Tibial artery (tissue), 4 donors: ENCODE measurements at regions not wholly inside any gene's neighbourhood (a gene's known extent, or its start where the extent isn't known, plus 50 kb on each side); places are given as distances from the start of the nearest gene placed in this dataset.

ENCODE experiments used
- DNase-seq, 2 donors: peaks; one replicate each; pipeline ENCODE4 v3.0.0-alpha.2; 2019
- H3K27ac ChIP-seq, 2 donors: fragments of 200-600 bp; sonication (generic) in 1 of 2; 1 replicate in 1 of 2; 2 replicates in 1 of 2; pipeline ENCODE4 v1.5.1; 2018 to 2019; ENCODE audit warnings: mild to moderate bottlenecking in 1 of 2
- H3K27me3 ChIP-seq, 2 donors: fragments of 200-600 bp; sonication (generic) in 1 of 2; one replicate each; pipeline versions ENCODE4 v1.5.1 to v1.6.0; 2016 to 2019
- H3K36me3 ChIP-seq, 3 donors: fragments of 200-600 bp; sonication (generic) in 2 of 3; one replicate each; pipeline ENCODE4 v1.5.1; 2016 to 2019; ENCODE audit warnings: mild to moderate bottlenecking in 2 of 3
- H3K4me1 ChIP-seq, 4 donors: fragments of 200-600 bp; sonication (generic) in 2 of 4; 1 replicate in 3 of 4; 2 replicates in 1 of 4; pipeline ENCODE4 v1.5.1; 2016 to 2019
- H3K4me3 ChIP-seq, 2 donors: fragments of 200-600 bp; sonication (generic) in 1 of 2; 1 replicate in 1 of 2; 2 replicates in 1 of 2; pipeline ENCODE4 v1.5.1; 2018 to 2019; ENCODE audit warnings: mild to moderate bottlenecking in 2 of 2
- H3K9me3 ChIP-seq, 3 donors: fragments of 200-600 bp; sonication (generic) in 1 of 3; one replicate each; pipeline ENCODE4 v1.5.1; 2016 to 2019
- CTCF ChIP-seq, 2 experiments: fragments of 200-600 bp in 1 of 2; fragments of 450-650 bp in 1 of 2; IDR thresholded peaks; one replicate each; pipeline ENCODE4 v1.5.1; 2017 to 2019; ENCODE audit warnings: antibody characterized with exemption in 2 of 2, mild to moderate bottlenecking in 1 of 2, moderate library complexity in 1 of 2
- intact Hi-C: fragments of 100-400 bp; cut with DNase I; formaldehyde crosslinking; loops from one replicate; pipeline ENCODE4 v1.15.0; 2023; ENCODE audit warnings: low total_unique reads

DNA sequence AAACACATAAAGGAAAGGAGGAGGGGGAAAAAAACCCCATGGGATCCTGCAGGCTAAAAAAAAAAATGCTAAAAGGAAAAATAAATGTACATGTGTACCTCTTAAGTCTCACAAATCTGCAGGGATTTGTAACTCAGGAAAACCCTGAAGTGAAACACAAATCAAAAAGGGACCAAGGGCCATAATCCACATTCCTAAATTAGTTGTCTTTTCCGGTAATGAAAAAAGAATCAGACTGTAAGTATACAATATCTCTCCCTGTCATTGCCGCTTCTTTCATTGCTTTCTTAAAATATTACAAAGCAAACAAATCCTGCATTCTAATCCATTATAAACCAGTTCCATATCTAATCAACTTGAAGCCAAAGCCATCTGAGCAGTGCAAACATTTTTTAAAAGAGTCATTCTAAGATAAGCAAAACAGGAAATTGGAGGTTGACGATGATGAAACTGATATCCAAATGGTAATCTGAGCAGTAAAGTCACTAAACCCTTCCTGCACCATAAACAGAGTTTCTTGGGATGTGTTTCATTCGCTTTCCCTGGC, 58.7 kb upstream of the SIM2 start:
- Histone ChIP-seq H3K4me1 (no peaks in the 10 kb centered on the region), H3K36me3 (no peaks in the 10 kb centered on the region), H3K27me3 (peaks cover 0 to 31% of the 10 kb centered on the region in 2 donors), H3K27ac (no peak overlapping the region), H3K4me3 (no peak overlapping the region), H3K9me3 (peaks cover 0 to 13% (median 12%) of the 10 kb centered on the region in 3 donors)
- TF ChIP-seq CTCF (IDR thresholded peaks at IDR 0.05), result no peak
- intact Hi-C loops, result no loop called here
- DNase-seq, result no peak

DNA sequence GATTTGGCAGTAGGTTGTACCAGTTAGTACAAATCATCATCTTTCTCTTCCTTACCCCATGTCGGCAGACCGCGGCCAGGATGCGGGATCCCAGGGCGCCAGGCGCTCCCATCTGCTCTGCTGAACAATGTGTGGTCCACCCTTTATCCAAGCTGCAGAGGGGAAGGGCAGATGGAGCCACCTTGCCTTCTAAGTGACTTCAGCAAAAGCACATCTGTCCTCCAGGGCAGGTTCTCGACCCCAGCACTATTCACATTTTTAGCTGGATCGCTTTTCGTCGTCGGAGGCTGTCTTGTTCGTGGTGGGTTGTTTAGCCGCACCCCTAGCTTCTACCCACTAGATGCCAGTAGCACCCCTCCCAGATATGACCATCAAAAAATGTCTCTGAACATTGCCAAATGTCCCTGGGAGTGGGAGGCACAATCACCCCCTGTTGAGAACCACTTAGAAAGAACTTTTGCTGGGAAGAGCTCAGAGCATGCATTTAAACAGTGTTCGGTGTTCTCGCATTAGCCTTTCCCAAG, 58.1 kb upstream of the SIM2 start:
- no peaks in the 10 kb centered on the region for H3K36me3 ChIP-seq
- H3K4me3 ChIP-seq, result no peak overlapping the region
- peaks cover 0 to 12% (median 12%) of the 10 kb centered on the region in 3 donors for H3K9me3 ChIP-seq
- DNase-seq, result no peak
- no peaks in the 10 kb centered on the region for H3K4me1 ChIP-seq
- peaks cover 0 to 31% of the 10 kb centered on the region in 2 donors for H3K27me3 ChIP-seq
- TF ChIP-seq CTCF (IDR thresholded peaks at IDR 0.05), result no peak
- intact Hi-C loops, result no loop called here
- H3K27ac ChIP-seq, result no peak overlapping the region

DNA sequence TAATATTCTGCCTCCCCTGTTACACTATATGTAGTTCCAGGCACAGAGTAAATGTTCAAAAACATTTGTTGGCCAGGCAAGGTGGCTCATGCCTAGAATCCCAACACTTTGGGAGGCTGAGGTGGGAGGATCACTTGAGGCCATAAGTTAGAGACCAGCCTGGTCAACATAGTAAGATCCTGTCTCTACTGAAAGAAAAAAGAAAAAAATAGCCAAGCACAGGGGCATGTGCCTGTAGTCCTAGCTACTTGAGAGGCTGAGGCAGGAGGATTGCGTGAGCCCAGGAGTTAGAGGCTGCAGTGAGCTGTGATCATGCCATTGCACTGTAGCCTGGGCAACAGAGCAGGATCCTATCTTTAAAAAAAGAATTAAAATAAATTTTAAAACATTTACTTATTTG, 57.6 kb upstream of the SIM2 start:
- H3K27ac ChIP-seq, result no peak overlapping the region
- intact Hi-C loops, result no loop called here
- H3K4me3 ChIP-seq, result no peak overlapping the region
- no peaks in the 10 kb centered on the region for H3K36me3 ChIP-seq
- H3K4me1 ChIP-seq, result no peaks in the 10 kb centered on the region
- TF ChIP-seq CTCF (IDR thresholded peaks at IDR 0.05), result no peak
- no peak for DNase-seq
- H3K27me3 ChIP-seq, result peaks cover 0 to 31% of the 10 kb centered on the region in 2 donors
- peaks cover 0 to 8% (median 6%) of the 10 kb centered on the region in 3 donors for H3K9me3 ChIP-seq

GRCh38 chr21:36641886-36642285, 57.0 kb upstream of the SIM2 start:
- no peak overlapping the region for H3K27ac ChIP-seq
- no peak for TF ChIP-seq CTCF (IDR thresholded peaks at IDR 0.05)
- H3K4me1 ChIP-seq, result no peaks in the 10 kb centered on the region
- no peak for DNase-seq
- no peaks in the 10 kb centered on the region for H3K36me3 ChIP-seq
- intact Hi-C loops, result no loop called here
- no peak overlapping the region for H3K4me3 ChIP-seq
- H3K9me3 ChIP-seq, result peaks cover 0 to 4% (median under 1%) of the 10 kb centered on the region in 3 donors
- H3K27me3 ChIP-seq, result peaks cover 0 to 31% of the 10 kb centered on the region in 2 donors

GRCh38 chr21:36642777-36643176, 56.1 kb upstream of the SIM2 start:
- H3K9me3 ChIP-seq, result no peaks in the 10 kb centered on the region
- H3K4me1 ChIP-seq, result no peaks in the 10 kb centered on the region
- no peaks in the 10 kb centered on the region for H3K36me3 ChIP-seq
- no peak overlapping the region for H3K4me3 ChIP-seq
- no peak overlapping the region for H3K27ac ChIP-seq
- DNase-seq, result no peak
- intact Hi-C loops, result no loop called here
- peaks cover 0 to 31% of the 10 kb centered on the region in 2 donors for H3K27me3 ChIP-seq
- no peak for TF ChIP-seq CTCF (IDR thresholded peaks at IDR 0.05)
